ENCODE measurements at regions not wholly inside any gene's neighbourhood (a gene's known extent, or its start where the extent isn't known, plus 50 kb on each side); places are given as distances from the start of the nearest gene placed in this dataset.
A peak's percentile ranks its signal among the peaks of the same experiment; 100 is the strongest.

DNA sequence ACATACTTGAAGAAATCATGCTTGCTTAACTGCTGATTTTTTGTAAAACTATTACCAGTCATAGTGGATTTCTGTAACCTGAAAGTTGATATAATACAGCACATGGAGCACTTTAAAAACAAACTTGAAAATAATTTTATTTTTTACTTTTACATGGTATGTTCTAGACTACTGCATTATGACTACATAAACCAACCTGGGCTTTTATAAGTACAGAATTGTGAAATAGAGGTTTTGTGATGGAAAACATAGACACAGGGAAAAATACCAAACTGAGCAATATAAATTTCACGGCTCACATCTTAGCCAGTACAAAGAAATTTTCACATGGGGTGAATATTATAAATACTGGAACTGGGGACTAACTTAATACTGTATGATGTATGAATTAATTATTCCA, 59.3 kb upstream of the CTIF start:
- H3K27me3 ChIP-seq, result no peaks in the 10 kb centered on the region
- peaks cover 0 to 7% (median 0%) of the 10 kb centered on the region in 4 donors for H3K4me1 ChIP-seq
- intact Hi-C loops (cut with DNase I), result loop anchor here (5.0 kb wide), 1 partner anchor 58 kb away; the partner anchor contains the start of gene CTIF
- DNase-seq (ENCODE audit: extremely low spot score), result no peak
- peaks cover 0 to 4% (median 0%) of the 10 kb centered on the region in 4 donors for H3K9me3 ChIP-seq
- no peak overlapping the region for H3K27ac ChIP-seq (replicated peaks in 1 of 4)
- H3K36me3 ChIP-seq, result no peaks in the 10 kb centered on the region
- TF ChIP-seq, protein P1, sequence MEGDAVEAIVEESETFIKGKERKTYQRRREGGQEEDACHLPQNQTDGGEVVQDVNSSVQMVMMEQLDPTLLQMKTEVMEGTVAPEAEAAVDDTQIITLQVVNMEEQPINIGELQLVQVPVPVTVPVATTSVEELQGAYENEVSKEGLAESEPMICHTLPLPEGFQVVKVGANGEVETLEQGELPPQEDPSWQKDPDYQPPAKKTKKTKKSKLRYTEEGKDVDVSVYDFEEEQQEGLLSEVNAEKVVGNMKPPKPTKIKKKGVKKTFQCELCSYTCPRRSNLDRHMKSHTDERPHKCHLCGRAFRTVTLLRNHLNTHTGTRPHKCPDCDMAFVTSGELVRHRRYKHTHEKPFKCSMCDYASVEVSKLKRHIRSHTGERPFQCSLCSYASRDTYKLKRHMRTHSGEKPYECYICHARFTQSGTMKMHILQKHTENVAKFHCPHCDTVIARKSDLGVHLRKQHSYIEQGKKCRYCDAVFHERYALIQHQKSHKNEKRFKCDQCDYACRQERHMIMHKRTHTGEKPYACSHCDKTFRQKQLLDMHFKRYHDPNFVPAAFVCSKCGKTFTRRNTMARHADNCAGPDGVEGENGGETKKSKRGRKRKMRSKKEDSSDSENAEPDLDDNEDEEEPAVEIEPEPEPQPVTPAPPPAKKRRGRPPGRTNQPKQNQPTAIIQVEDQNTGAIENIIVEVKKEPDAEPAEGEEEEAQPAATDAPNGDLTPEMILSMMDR (IDR thresholded peaks at IDR 0.05), result no peak
- TF ChIP-seq POLR2AphosphoS5 (IDR thresholded peaks at IDR 0.05) (no peak), EP300 (IDR thresholded peaks at IDR 0.05) (no peak), POLR2A (IDR thresholded peaks at IDR 0.05; ENCODE audit: low read depth) (no peak)
- H3K4me3 ChIP-seq, result no peak overlapping the region
- WGBS, result 100% methylated on average over 1 of the region's 1 CpG

DNA sequence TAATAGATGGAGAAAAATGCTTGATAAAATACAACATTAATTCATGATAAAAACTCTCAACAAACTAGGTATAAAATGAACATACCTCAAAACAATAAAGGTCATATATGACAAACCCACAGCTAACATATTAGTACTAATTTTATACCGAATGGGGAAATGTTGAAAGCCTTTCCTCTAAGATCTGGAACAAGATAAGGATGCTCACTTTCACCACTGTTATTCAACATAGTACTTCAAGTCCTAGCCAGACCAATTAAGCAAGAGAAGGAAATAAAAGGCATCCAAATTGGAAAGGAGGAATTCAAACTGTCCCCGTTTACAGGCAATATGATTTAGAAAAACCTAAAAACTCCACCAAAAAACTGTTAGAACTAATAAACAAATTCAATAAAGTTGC, 61.5 kb upstream of the CTIF start:
- Histone ChIP-seq H3K4me3 (no peak overlapping the region), H3K27ac (replicated peaks in 1 of 4) (no peak overlapping the region), H3K27me3 (no peaks in the 10 kb centered on the region), H3K9me3 (peaks cover 0 to 9% (median 0%) of the 10 kb centered on the region in 4 donors), H3K36me3 (no peaks in the 10 kb centered on the region), H3K4me1 (peaks cover 0 to 7% (median 0%) of the 10 kb centered on the region in 4 donors)
- 82% methylated on average over 2 of the region's 2 CpGs for WGBS
- intact Hi-C loops (cut with DNase I), result loop anchor here (1.0 to 5.0 kb wide), 2 partner anchors 60 to 187 kb away; partner anchors contain the start of gene CTIF
- no peak for DNase-seq (ENCODE audit: extremely low spot score)
- TF ChIP-seq POLR2AphosphoS5 (IDR thresholded peaks at IDR 0.05), result no peak
- TF ChIP-seq EP300 (IDR thresholded peaks at IDR 0.05), result no peak
- no peak for TF ChIP-seq POLR2A (IDR thresholded peaks at IDR 0.05; ENCODE audit: low read depth)
- TF ChIP-seq, protein P1 (IDR thresholded peaks at IDR 0.05), result no peak

DNA sequence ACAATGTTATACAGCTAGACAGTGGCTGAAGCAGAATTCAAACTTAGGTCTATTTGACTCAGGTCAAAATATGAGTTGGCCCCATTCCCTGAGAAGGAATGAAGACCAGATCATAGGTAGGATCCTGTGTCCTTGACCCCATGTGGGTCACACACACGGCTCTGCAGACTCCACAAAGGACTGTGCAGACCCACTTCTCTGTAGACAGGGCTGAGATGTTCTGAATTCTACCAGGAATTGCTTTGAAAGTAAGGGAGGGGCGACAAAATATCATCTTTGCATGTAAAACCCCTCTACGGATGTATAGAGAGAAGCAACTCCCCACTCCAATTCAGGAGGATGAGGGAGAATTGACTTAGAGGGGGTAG, 62.3 kb upstream of the CTIF start:
- intact Hi-C loops (cut with DNase I), result loop anchor here (5.0 kb wide), 1 partner anchor 61 kb away; the partner anchor contains the start of gene CTIF

DNA sequence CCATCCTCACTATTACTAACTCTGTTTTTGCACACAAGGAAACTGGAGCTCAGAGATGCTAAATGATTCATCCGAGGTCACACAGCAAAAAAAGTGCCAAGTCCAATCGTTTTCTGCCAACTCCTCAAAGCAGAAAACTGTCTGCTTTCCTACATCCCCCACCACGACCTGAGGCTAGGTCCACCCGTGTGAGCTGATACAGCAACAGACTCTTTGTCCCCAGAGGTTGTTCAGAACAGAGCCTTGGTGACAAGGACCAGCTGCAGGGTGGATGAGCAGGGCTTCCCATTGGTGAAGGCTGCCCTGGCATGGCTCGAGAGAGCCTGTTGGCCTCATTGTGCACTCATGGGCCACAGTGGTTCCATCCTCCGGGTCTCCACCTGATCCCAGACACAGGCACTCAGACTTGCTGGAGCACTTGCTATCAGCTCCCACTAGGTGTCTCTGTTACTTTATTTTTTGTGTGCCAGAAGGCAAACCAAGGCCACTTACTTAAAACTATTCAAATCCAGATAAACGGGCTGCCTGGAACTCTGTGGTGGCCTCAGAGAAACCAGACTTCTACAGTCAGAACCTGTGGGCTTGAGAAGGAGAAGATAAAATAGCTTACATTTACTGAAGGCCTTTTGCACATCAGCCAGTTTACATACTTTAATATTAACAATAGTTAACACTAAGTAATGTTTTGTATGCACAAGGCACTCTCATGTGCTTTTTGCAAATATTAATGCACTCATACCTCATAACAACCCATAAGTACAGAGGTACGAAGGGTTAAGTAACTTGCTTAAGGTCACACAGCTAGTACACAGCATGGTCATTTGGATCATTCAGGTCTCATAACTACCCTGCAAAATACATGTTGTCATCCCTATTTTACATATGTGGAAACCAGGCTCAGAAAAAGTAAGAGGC, 62.9 kb upstream of the CTIF start:
- WGBS, result 34% methylated on average over 7 of the region's 8 CpGs
- H3K4me1 ChIP-seq, result peaks cover 0 to 7% (median 2%) of the 10 kb centered on the region in 4 donors
- H3K9me3 ChIP-seq, result peaks cover 0 to 14% (median 0%) of the 10 kb centered on the region in 4 donors
- H3K27ac ChIP-seq (replicated peaks in 1 of 4), result no peak overlapping the region
- H3K4me3 ChIP-seq, result no peak overlapping the region
- no peaks in the 10 kb centered on the region for H3K27me3 ChIP-seq
- DNase-seq (ENCODE audit: extremely low spot score), result peak; percentile 92
- intact Hi-C loops (cut with DNase I), result loop anchor here (5.0 kb wide), 1 partner anchor 61 kb away; the partner anchor contains the start of gene CTIF
- no peaks in the 10 kb centered on the region for H3K36me3 ChIP-seq
- peak in 1 of 2 donors; percentile 25 for TF ChIP-seq POLR2AphosphoS5 (IDR thresholded peaks at IDR 0.05)
- TF ChIP-seq, protein P1 (IDR thresholded peaks at IDR 0.05), result peak; percentile 81 to 92 (median 91)
- no peak for TF ChIP-seq EP300 (IDR thresholded peaks at IDR 0.05)
- no peak for TF ChIP-seq POLR2A (IDR thresholded peaks at IDR 0.05; ENCODE audit: low read depth)

More for the DNA sequence above, 62.3 kb upstream of the CTIF start:
- H3K9me3 ChIP-seq, result peaks cover 0 to 14% (median 0%) of the 10 kb centered on the region in 4 donors
- no peak for TF ChIP-seq POLR2A (IDR thresholded peaks at IDR 0.05; ENCODE audit: low read depth)
- TF ChIP-seq POLR2AphosphoS5 (IDR thresholded peaks at IDR 0.05), result no peak
- TF ChIP-seq, protein P1 (IDR thresholded peaks at IDR 0.05), result no peak
- no peak for TF ChIP-seq EP300 (IDR thresholded peaks at IDR 0.05)
- H3K27ac ChIP-seq (replicated peaks in 1 of 4), result no peak overlapping the region
- DNase-seq (ENCODE audit: extremely low spot score), result peak; percentile 66
- no peak overlapping the region for H3K4me3 ChIP-seq
- H3K36me3 ChIP-seq, result no peaks in the 10 kb centered on the region
- 92% methylated on average over 3 of the region's 3 CpGs for WGBS
- no peaks in the 10 kb centered on the region for H3K27me3 ChIP-seq
- H3K4me1 ChIP-seq, result peaks cover 0 to 7% (median 0%) of the 10 kb centered on the region in 4 donors

Data from esophagus muscularis mucosa (tissue), 4 donors.